ENCODE measurements at regions not wholly inside any gene's neighbourhood (a gene's known extent, or its start where the extent isn't known, plus 50 kb on each side); places are given as distances from the start of the nearest gene placed in this dataset.

DNA sequence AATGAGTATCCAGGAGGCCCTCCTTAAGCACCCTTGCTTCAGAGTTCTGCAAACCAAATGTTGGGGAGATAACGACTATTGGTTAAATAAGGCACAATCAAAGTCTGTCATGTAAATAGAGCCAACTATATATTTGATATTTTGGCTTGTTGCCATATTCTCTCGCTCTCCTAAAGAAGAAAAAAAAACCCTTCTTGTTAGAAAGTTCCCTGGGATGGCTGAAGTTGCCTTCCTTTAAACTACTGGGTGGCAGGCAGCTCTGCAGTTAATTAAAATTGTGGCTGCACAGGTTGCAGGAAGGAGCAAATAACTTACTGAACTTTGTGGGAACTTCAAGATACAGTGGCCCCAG lies 227.0 kb upstream of the ANKRD55 start:
- TF ChIP-seq, protein P1, sequence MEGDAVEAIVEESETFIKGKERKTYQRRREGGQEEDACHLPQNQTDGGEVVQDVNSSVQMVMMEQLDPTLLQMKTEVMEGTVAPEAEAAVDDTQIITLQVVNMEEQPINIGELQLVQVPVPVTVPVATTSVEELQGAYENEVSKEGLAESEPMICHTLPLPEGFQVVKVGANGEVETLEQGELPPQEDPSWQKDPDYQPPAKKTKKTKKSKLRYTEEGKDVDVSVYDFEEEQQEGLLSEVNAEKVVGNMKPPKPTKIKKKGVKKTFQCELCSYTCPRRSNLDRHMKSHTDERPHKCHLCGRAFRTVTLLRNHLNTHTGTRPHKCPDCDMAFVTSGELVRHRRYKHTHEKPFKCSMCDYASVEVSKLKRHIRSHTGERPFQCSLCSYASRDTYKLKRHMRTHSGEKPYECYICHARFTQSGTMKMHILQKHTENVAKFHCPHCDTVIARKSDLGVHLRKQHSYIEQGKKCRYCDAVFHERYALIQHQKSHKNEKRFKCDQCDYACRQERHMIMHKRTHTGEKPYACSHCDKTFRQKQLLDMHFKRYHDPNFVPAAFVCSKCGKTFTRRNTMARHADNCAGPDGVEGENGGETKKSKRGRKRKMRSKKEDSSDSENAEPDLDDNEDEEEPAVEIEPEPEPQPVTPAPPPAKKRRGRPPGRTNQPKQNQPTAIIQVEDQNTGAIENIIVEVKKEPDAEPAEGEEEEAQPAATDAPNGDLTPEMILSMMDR (IDR thresholded peaks at IDR 0.05) = no peak
- TF ChIP-seq POLR2A (IDR thresholded peaks at IDR 0.05) = no peak

Data from testis (tissue), 2 donors.